ACC112 (cell line): ENCODE measurements at regions not wholly inside any gene's neighbourhood (a gene's known extent, or its start where the extent isn't known, plus 50 kb on each side); places are given as distances from the start of the nearest gene placed in this dataset.
"Not testable (repeated sequence)": the region's sequence is repeated elsewhere in the genome, so short reads cannot be mapped to it uniquely, and the experiment has no call there.

Experiments
- H2AFZ ChIP-seq: fragments of 200-600 bp; sonication (generic); one replicate; pipeline ENCODE4 v1.6.0; 2017; ENCODE audit warnings: antibody characterized with exemption, low read length; ENCODE audit not compliant: unreplicated experiment
- H3K27ac ChIP-seq: fragments of 200-600 bp; sonication (generic); 2 replicates; pipeline ENCODE4 v1.5.1; 2014; ENCODE audit warnings: low read depth, mild to moderate bottlenecking, antibody characterized with exemption, low read length, moderate library complexity
- H3K27me3 ChIP-seq: fragments of 200-600 bp; sonication (generic); 2 replicates; pipeline ENCODE4 v1.6.1; 2014; ENCODE audit warnings: mild to moderate bottlenecking, antibody characterized with exemption, low read length, moderate library complexity, mixed read lengths; ENCODE audit not compliant: insufficient read depth
- H3K36me3 ChIP-seq: fragments of 200-600 bp; sonication (generic); 2 replicates; pipeline ENCODE4 v1.6.1; 2016; ENCODE audit warnings: mild to moderate bottlenecking, antibody characterized with exemption, low read length, moderate library complexity, mixed read lengths; ENCODE audit not compliant: insufficient read depth
- H3K4me1 ChIP-seq: fragments of 200-600 bp; sonication (generic); one replicate; pipeline ENCODE4 v1.6.1; 2016; ENCODE audit warnings: low read length, mixed read lengths; ENCODE audit not compliant: insufficient read depth, unreplicated experiment, control insufficient read depth
- H3K4me3 ChIP-seq: fragments of 200-600 bp; sonication (generic); 2 replicates; pipeline ENCODE4 v1.5.1; 2014; ENCODE audit warnings: mild to moderate bottlenecking, low read depth, low read length
- H3K79me2 ChIP-seq: fragments of 200-600 bp; sonication (generic); one replicate; pipeline ENCODE4 v1.6.0; 2016; ENCODE audit warnings: low read length; ENCODE audit not compliant: control insufficient read depth, unreplicated experiment, insufficient read depth

DNA sequence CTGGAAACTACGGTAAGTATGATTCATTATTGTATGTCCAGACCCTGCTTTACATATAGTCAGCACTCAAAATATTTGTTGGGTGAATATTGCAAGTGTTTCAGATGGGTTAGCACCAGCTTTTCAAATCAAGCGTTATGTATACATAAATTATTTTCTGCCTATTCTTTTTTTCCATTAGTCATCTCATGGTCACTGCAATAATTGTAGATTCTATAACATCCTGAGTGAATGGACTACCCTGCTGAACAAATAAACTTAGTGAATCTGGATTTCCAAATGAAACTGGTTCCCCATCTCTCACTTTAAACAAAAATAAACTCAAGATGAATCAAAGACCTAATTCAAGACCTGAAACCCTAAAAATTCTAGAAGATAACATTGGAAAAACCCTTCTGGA is 152.3 kb downstream of the DIO2 start:
- Histone ChIP-seq H3K79me2 (no peaks in the 10 kb centered on the region), H3K4me1 (peaks cover 10% of the 10 kb centered on the region), H2AFZ (no peak overlapping the region), H3K27me3 (no peaks in the 10 kb centered on the region), H3K27ac (no peak overlapping the region), H3K4me3 (no peak overlapping the region), H3K36me3 (no peaks in the 10 kb centered on the region)

DNA sequence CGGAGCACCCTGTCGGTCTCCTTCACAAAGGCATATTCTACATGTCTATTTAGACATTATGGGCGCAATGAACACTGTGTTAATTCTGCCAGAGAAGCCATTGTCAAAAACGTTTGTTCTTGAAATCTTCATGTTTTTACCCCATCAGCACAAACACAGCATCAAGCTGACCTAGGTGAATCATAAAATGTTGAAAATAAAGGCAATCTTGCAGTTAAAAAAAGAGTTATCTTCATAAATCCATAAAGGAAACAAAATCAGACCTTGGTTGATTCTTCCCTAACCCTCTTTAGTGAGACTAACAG is 154.9 kb downstream of the DIO2 start:
- H3K79me2 ChIP-seq = no peaks in the 10 kb centered on the region
- H2AFZ ChIP-seq = peak overlapping the region; percentile 24
- no peaks in the 10 kb centered on the region for H3K36me3 ChIP-seq
- no peak overlapping the region for H3K4me3 ChIP-seq
- no peaks in the 10 kb centered on the region for H3K27me3 ChIP-seq
- peaks cover 10% of the 10 kb centered on the region for H3K4me1 ChIP-seq
- no peak overlapping the region for H3K27ac ChIP-seq

GRCh38 chr14:80055667-80056496 is 155.4 kb downstream of the DIO2 start:
- no peaks in the 10 kb centered on the region for H3K27me3 ChIP-seq
- H2AFZ ChIP-seq = peak overlapping the region; percentile 24
- peak overlapping the region; percentile 49 for H3K4me3 ChIP-seq
- H3K79me2 ChIP-seq = no peaks in the 10 kb centered on the region
- H3K36me3 ChIP-seq = no peaks in the 10 kb centered on the region
- H3K27ac ChIP-seq = no peak overlapping the region
- peaks cover 10% of the 10 kb centered on the region for H3K4me1 ChIP-seq

- Histone ChIP-seq H3K36me3 (no peaks in the 10 kb centered on the region), H3K79me2 (no peaks in the 10 kb centered on the region), H3K27me3 (no peaks in the 10 kb centered on the region), H2AFZ (no peak overlapping the region), H3K4me1 (peaks cover 10% of the 10 kb centered on the region), H3K4me3 (no peak overlapping the region; the same call in 1 of the 2 replicates), H3K27ac (no peak overlapping the region)
Measured at GRCh38 chr14:80055226-80055625, 156.1 kb downstream of the DIO2 start.

GRCh38 chr14:80054020-80054419 is 157.3 kb downstream of the DIO2 start:
- Histone ChIP-seq H3K27ac (no peak overlapping the region), H3K27me3 (no peaks in the 10 kb centered on the region), H3K4me1 (peaks cover 10% of the 10 kb centered on the region)

DNA sequence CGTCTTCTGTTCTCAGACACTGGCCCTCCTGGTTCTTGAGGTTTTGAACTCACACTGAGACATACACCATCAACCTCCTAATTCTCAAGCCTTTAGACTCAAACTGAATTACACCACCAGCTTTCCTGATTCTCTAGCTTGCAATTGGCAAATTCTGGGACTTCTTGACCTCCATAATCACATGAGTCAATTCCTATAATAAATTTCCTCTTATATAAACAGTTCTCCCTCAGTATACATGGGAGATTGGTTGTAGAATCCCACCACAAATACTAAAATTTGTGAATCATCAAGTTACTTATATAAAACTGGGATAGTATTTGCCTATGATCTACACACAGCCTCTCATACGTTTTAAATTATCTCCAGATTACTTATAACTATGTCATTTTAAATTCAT is 162.2 kb downstream of the DIO2 start:
- no peak overlapping the region for H2AFZ ChIP-seq
- H3K27me3 ChIP-seq = no peaks in the 10 kb centered on the region
- no peak overlapping the region for H3K27ac ChIP-seq
- H3K4me3 ChIP-seq = no peak overlapping the region
- H3K4me1 ChIP-seq = no peaks in the 10 kb centered on the region
- H3K79me2 ChIP-seq = no peaks in the 10 kb centered on the region
- H3K36me3 ChIP-seq = no peaks in the 10 kb centered on the region

More at GRCh38 chr14:80054020-80054419, 157.3 kb downstream of the DIO2 start:
- H3K4me3 ChIP-seq = no peak overlapping the region
- H3K79me2 ChIP-seq = no peaks in the 10 kb centered on the region
- H2AFZ ChIP-seq = no peak overlapping the region
- no peaks in the 10 kb centered on the region for H3K36me3 ChIP-seq

DNA sequence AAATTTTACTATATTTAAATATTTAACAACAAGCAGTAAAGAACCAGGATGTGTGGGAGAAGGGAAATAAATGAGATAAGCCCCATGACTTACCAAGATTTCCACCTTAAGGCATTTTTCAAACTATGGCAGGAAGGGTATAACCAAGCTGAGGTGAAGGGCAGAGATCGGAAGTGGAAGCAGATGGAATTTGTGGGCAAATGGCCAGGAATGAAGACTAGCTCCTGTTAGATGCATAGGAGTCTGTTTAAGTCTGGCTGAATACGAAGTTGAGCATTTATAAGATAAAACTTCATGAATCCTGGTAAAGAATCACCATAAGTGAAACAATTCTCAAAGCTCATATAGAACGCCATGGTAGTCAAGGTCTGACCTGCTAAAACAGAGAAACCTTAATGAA is 163.5 kb downstream of the DIO2 start:
- no peaks in the 10 kb centered on the region for H3K36me3 ChIP-seq
- H3K4me1 ChIP-seq = no peaks in the 10 kb centered on the region

GRCh38 chr14:80037349-80037748 is 174.0 kb downstream of the DIO2 start:
- no peak overlapping the region for H2AFZ ChIP-seq
- no peaks in the 10 kb centered on the region for H3K4me1 ChIP-seq
- H3K27ac ChIP-seq = no peak overlapping the region
- H3K79me2 ChIP-seq = no peaks in the 10 kb centered on the region
- H3K4me3 ChIP-seq = no peak overlapping the region
- no peaks in the 10 kb centered on the region for H3K27me3 ChIP-seq
- H3K36me3 ChIP-seq = no peaks in the 10 kb centered on the region

More for the DNA sequence above, 163.5 kb downstream of the DIO2 start:
- no peaks in the 10 kb centered on the region for H3K79me2 ChIP-seq
- H3K4me3 ChIP-seq = no peak overlapping the region
- H3K27me3 ChIP-seq = no peaks in the 10 kb centered on the region
- no peak overlapping the region for H3K27ac ChIP-seq
- no peak overlapping the region for H2AFZ ChIP-seq

GRCh38 chr14:80024417-80024816 is 186.9 kb downstream of the DIO2 start:
- H2AFZ ChIP-seq = no peak overlapping the region
- H3K27ac ChIP-seq = no peak overlapping the region

GRCh38 chr14:80018476-80018875 is 192.8 kb downstream of the DIO2 start:
- H3K4me3 ChIP-seq, H3K27ac ChIP-seq, H3K79me2 ChIP-seq, H3K36me3 ChIP-seq, H3K27me3 ChIP-seq, H3K4me1 ChIP-seq, H2AFZ ChIP-seq: not testable (repeated sequence)

More at GRCh38 chr14:80024417-80024816, 186.9 kb downstream of the DIO2 start:
- no peaks in the 10 kb centered on the region for H3K4me1 ChIP-seq
- no peak overlapping the region for H3K4me3 ChIP-seq
- H3K36me3 ChIP-seq = no peaks in the 10 kb centered on the region
- no peaks in the 10 kb centered on the region for H3K79me2 ChIP-seq
- no peaks in the 10 kb centered on the region for H3K27me3 ChIP-seq

DNA sequence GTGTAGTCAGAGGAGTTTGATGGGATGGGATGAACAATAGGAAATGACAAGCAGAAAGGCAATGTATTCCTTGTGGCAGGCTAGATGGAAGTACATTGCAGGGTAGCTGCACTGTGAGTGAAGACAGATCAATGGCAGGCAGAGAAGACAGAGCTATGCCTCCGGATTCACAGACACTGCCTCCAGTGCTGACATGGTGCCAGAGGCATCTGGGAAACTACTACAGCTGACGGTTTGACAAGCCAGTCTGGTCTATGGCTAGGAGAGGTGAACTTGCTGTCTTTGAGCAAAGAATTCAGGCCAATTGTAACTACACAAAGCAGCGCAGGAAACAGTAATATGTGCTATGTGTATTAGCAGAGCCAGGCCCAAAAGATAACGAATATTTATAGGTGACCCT is 193.5 kb downstream of the DIO2 start:
- Histone ChIP-seq H3K27ac (no peak overlapping the region), H3K36me3 (no peaks in the 10 kb centered on the region), H3K79me2 (no peaks in the 10 kb centered on the region), H3K27me3 (no peaks in the 10 kb centered on the region), H3K4me3 (no peak overlapping the region), H3K4me1 (no peaks in the 10 kb centered on the region), H2AFZ (no peak overlapping the region)
